ENCODE measurements at regions not wholly inside any gene's neighbourhood (a gene's known extent, or its start where the extent isn't known, plus 50 kb on each side); places are given as distances from the start of the nearest gene placed in this dataset.

GRCh38 chr5:171577042-171577758 is 157.8 kb downstream of the FGF18 start:
- TF ChIP-seq, protein P1, sequence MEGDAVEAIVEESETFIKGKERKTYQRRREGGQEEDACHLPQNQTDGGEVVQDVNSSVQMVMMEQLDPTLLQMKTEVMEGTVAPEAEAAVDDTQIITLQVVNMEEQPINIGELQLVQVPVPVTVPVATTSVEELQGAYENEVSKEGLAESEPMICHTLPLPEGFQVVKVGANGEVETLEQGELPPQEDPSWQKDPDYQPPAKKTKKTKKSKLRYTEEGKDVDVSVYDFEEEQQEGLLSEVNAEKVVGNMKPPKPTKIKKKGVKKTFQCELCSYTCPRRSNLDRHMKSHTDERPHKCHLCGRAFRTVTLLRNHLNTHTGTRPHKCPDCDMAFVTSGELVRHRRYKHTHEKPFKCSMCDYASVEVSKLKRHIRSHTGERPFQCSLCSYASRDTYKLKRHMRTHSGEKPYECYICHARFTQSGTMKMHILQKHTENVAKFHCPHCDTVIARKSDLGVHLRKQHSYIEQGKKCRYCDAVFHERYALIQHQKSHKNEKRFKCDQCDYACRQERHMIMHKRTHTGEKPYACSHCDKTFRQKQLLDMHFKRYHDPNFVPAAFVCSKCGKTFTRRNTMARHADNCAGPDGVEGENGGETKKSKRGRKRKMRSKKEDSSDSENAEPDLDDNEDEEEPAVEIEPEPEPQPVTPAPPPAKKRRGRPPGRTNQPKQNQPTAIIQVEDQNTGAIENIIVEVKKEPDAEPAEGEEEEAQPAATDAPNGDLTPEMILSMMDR (IDR thresholded peaks at IDR 0.05): no peak
- TF ChIP-seq POLR2AphosphoS5 (IDR thresholded peaks at IDR 0.05; ENCODE audit: low read depth, low read length): no peak

All from Panc1 (cell line).